Peyer's patch (tissue), 4 donors: ENCODE measurements at regions not wholly inside any gene's neighbourhood (a gene's known extent, or its start where the extent isn't known, plus 50 kb on each side); places are given as distances from the start of the nearest gene placed in this dataset.

ENCODE experiments used
- DNase-seq, 3 donors: peaks; one replicate each; pipeline ENCODE4 v3.0.0-alpha.2; 2017 to 2019
- H3K27ac ChIP-seq, 4 donors: fragments of 200-600 bp; sonication (generic); one replicate each; pipeline ENCODE4 v1.5.1; 2016 to 2019
- H3K27me3 ChIP-seq, 2 donors: fragments of 200-600 bp; sonication (generic); one replicate each; pipeline ENCODE4 v1.5.1; 2019
- H3K36me3 ChIP-seq, 3 donors: fragments of 200-600 bp; sonication (generic); one replicate each; pipeline ENCODE4 v1.5.1; 2016 to 2019
- H3K4me1 ChIP-seq, 4 donors: fragments of 200-600 bp; sonication (generic); one replicate each; pipeline ENCODE4 v1.5.1; 2016 to 2019
- H3K4me3 ChIP-seq, 4 donors: fragments of 200-600 bp; sonication (generic); 1 replicate in 3 of 4; 2 replicates in 1 of 4; pipeline ENCODE4 v1.5.1; 2016 to 2019; ENCODE audit warnings: mild to moderate bottlenecking in 1 of 4
- H3K9me3 ChIP-seq, 4 donors: fragments of 200-600 bp; sonication (generic); one replicate each; pipeline ENCODE4 v1.5.1; 2016 to 2019; ENCODE audit warnings: mild to moderate bottlenecking in 1 of 4
- POLR2A ChIP-seq, 2 donors: fragments of 450-650 bp; IDR thresholded peaks; one replicate each; pipeline ENCODE4 v1.5.1; 2017; ENCODE audit warnings: antibody characterized with exemption in 2 of 2, mild to moderate bottlenecking in 2 of 2, moderate library complexity in 2 of 2
- TF ChIP-seq, protein P1 (sequence below), 6 experiments: fragments of 450-650 bp in 4 of 6; fragments of 200-600 bp in 2 of 6; sonication (generic) in 1 of 6; IDR thresholded peaks; one replicate each; pipeline ENCODE4 v1.5.1; 2017 to 2019; ENCODE audit warnings: antibody characterized with exemption in 6 of 6, mild to moderate bottlenecking in 3 of 6, moderate library complexity in 1 of 6

DNA sequence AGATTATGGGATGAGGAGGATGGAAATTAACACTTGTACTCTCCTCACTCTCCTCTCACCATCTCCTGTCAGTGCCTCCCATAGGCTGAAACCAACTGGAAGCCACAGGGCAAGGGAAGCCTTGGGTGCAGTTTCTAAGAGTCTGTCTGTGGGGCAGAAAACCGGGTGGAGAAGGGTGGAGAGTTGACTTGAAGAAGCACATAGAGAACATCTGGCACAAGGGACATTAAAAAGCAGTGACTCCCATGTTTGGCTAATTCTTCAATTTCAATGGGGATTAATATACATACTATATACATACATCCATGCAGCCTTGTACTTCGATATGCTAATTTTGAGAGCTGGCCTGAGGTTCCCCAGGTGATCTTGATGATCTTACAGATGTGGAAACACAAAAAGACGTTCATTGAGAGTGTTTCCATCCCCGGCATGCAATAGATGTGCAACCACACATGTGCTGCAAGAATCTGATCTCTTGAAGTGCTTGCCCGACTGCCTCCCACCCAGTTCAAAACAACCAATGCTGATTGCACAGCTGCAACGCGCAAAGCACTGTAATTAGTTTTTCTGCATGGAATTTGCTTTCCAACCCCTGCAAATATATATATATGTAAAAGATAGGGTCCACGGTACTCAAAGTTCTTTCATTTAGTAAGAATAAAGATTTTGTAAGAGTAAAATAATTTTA lies 121.9 kb upstream of the TMC3 start:
- H3K4me1 ChIP-seq = no peaks in the 10 kb centered on the region
- H3K4me3 ChIP-seq = no peak overlapping the region
- no peak for DNase-seq
- TF ChIP-seq POLR2A (IDR thresholded peaks at IDR 0.05) = no peak
- TF ChIP-seq, protein P1, sequence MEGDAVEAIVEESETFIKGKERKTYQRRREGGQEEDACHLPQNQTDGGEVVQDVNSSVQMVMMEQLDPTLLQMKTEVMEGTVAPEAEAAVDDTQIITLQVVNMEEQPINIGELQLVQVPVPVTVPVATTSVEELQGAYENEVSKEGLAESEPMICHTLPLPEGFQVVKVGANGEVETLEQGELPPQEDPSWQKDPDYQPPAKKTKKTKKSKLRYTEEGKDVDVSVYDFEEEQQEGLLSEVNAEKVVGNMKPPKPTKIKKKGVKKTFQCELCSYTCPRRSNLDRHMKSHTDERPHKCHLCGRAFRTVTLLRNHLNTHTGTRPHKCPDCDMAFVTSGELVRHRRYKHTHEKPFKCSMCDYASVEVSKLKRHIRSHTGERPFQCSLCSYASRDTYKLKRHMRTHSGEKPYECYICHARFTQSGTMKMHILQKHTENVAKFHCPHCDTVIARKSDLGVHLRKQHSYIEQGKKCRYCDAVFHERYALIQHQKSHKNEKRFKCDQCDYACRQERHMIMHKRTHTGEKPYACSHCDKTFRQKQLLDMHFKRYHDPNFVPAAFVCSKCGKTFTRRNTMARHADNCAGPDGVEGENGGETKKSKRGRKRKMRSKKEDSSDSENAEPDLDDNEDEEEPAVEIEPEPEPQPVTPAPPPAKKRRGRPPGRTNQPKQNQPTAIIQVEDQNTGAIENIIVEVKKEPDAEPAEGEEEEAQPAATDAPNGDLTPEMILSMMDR (IDR thresholded peaks at IDR 0.05) = no peak
- H3K27me3 ChIP-seq = no peaks in the 10 kb centered on the region
- no peaks in the 10 kb centered on the region for H3K9me3 ChIP-seq
- H3K27ac ChIP-seq = no peak overlapping the region
- H3K36me3 ChIP-seq = no peaks in the 10 kb centered on the region

DNA sequence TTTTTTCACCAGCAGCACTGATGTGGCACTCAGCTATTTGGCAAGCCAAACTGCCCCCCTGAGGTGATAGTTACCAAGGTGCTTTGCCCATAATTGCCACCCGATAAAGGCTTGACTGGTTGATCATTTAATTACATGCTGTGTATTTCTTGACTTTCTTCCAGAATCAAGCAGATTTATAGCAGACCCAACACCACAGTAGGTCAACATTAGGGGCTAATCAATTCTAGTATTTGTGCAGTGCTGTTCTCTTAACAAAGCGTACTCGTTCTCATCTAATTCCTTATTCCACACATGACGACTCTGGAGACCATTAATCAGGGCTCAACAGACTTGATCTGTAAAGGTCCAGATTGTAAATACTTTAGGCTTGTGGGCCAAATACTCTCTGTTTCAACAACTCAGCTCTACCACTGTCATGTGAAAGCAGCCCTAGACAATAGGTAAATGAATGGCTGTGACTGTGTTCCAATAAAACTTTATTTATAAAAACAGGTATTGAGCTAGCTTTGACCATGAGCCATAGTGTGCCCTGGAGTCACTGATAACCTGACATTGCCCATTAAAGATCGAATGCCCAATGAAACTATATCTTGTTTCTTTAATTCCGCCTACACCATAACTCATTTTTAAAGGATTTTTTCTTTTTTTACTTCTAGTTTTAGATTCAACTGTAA lies 119.1 kb upstream of the TMC3 start:
- Histone ChIP-seq H3K4me3 (no peak overlapping the region), H3K36me3 (no peaks in the 10 kb centered on the region), H3K4me1 (no peaks in the 10 kb centered on the region), H3K27ac (no peak overlapping the region), H3K9me3 (no peaks in the 10 kb centered on the region), H3K27me3 (no peaks in the 10 kb centered on the region)
- no peak for TF ChIP-seq POLR2A (IDR thresholded peaks at IDR 0.05)
- TF ChIP-seq, protein P1 (IDR thresholded peaks at IDR 0.05) = no peak
- no peak for DNase-seq

DNA sequence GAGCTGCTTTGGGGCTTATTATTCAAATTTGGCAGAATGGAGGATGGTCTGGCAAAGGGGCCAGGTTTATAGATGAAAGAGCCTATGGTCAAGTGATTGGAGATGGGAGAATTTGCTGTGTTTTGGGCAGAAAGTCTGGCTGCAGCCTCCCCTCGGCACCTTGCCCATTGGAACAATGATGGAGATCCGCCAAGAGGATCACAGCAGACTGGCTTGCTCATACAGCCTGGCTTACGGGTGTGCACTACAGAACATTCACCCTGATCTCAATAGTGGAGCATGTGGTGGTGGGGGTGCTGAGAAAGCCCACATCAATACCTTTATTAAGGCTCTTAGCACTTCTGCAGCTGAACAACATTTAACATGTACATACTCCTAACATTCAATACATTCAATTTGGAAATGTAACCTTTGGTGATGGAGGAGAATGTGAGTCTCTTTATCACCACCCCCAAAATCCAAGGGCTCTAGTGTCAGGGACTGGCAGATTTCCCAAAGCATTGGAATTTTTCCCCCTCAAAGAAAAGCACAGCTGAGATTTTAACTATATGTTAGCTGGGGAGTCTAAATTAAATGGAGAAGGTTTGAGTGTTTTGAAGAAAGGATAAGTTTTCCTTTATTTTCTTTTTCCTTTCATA lies 118.4 kb upstream of the TMC3 start:
- no peak for DNase-seq
- Histone ChIP-seq H3K27ac (no peak overlapping the region), H3K4me3 (no peak overlapping the region), H3K27me3 (no peaks in the 10 kb centered on the region), H3K4me1 (no peaks in the 10 kb centered on the region), H3K36me3 (no peaks in the 10 kb centered on the region), H3K9me3 (no peaks in the 10 kb centered on the region)
- TF ChIP-seq POLR2A (IDR thresholded peaks at IDR 0.05) = no peak
- TF ChIP-seq, protein P1 (IDR thresholded peaks at IDR 0.05) = no peak

DNA sequence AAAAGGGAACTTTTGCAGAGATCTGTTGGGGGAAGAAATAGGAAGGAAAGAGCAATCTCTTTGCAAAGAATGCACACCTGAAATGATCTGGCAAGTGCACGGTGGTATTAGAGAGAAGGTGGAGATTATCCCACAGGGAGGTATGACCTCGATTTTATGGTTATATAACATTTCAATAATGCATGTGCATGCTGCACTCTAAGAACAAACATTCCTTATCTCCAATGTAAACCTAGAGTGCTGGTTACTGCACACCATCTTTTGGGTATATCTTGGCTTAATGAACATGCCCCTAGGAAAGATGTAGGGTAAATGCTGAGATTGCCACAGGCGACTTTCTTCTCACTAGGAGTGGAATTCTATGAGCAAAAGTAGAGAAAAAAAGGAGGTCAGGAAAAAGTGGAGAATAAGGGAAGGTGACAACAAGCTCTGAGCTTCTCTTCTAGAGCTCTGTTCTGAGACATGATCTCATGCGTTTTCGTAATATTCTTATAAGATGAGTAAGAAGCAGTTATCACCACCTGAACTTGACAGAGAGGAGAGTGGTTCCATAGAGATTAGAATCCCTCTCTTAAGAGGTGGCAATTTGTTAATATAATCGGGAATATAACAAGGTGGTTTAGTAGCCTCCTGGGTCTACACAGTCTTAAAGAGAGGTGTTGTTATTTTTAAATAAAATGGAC lies 117.5 kb upstream of the TMC3 start:
- no peak for DNase-seq
- Histone ChIP-seq H3K9me3 (no peaks in the 10 kb centered on the region), H3K27ac (no peak overlapping the region), H3K36me3 (no peaks in the 10 kb centered on the region), H3K27me3 (no peaks in the 10 kb centered on the region), H3K4me1 (no peaks in the 10 kb centered on the region), H3K4me3 (no peak overlapping the region)
- TF ChIP-seq POLR2A (IDR thresholded peaks at IDR 0.05) = no peak
- TF ChIP-seq, protein P1 (IDR thresholded peaks at IDR 0.05) = no peak

DNA sequence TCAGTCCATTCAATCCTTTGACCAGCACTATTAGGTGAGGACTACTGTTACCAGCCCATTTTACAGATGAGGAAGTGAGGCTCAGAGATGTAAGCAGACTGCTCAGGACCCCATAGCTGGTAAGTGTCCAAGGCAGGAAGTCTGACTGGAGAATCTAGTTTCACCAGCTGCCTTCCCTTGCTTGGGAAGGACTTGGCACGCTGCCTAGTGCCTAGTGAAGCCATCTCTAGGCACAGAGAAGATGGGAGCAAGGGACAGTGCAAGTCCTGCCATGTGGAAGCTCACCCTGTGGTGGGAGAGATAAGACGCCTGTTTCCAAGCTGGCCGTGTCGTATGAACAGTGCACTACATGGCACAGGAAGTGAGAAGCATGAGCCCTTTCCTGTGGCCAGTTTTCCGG lies 111.8 kb upstream of the TMC3 start:
- H3K9me3 ChIP-seq = no peaks in the 10 kb centered on the region
- no peak for DNase-seq
- no peaks in the 10 kb centered on the region for H3K4me1 ChIP-seq
- TF ChIP-seq, protein P1 (IDR thresholded peaks at IDR 0.05) = no peak
- no peaks in the 10 kb centered on the region for H3K36me3 ChIP-seq
- no peaks in the 10 kb centered on the region for H3K27me3 ChIP-seq
- H3K4me3 ChIP-seq = no peak overlapping the region
- no peak overlapping the region for H3K27ac ChIP-seq
